HK-2 (cell line): ENCODE measurements at regions not wholly inside any gene's neighbourhood (a gene's known extent, or its start where the extent isn't known, plus 50 kb on each side); places are given as distances from the start of the nearest gene placed in this dataset.
"Not testable (repeated sequence)": the region's sequence is repeated elsewhere in the genome, so short reads cannot be mapped to it uniquely, and the experiment has no call there.

Source experiments
- DNase-seq: peaks from one replicate; pipeline ENCODE4 v3.0.0-alpha.2; 2018; ENCODE audit not compliant: unreplicated experiment

DNA sequence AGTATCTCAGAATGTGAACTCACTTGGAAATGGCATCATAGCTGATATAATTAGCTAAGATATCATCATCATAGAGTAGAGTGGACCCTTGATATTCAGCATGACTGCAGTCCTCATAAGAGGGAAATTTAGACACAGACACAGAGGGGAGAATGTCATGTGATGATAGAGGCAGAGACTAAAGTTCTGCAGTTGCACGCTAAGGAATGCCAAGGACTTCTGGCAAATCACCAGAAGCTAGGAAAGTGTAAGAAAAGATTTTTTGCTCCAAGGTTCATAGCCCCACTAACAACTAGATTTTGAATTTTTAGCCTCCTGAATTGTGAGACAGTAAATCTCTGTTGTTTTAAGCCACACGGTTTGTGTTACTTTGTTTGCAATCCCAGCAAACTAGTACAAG is 612.6 kb upstream of the ST8SIA4 start:
- DNase-seq, result no peak

DNA sequence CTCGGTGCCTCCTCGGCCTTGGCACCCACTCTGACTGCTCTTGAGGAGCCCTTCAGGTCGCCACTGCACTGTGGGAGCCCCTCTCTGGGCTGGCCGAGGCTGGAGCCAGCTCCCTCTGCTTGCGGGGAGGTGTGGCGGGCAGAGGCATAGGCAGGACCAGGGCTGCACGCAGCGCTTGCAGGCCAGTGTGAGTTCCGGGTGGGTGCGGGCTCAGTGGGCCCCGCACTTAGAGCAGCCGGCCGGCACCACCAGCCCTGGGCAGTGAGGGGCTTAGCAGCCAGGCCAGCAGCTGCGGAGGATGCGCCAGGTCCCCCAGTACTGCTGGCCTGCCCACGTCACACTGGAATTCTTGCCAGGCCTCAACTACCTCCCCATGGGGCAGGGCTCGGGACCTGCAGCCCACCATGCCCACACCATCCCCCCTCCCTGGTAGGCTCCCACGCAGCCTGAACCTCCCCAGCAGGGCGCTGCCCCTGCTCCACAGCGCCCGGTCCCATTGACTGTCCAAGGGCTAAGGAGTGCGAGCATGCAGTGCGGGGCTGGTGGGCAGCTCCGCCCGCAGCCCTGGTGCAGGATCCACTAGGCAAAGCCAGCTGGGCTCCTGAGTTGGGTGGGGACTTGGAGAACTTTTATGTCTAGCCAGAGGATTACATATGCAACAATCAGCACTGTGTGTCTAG is 602.9 kb upstream of the ST8SIA4 start:
- DNase-seq, result no peak

DNA sequence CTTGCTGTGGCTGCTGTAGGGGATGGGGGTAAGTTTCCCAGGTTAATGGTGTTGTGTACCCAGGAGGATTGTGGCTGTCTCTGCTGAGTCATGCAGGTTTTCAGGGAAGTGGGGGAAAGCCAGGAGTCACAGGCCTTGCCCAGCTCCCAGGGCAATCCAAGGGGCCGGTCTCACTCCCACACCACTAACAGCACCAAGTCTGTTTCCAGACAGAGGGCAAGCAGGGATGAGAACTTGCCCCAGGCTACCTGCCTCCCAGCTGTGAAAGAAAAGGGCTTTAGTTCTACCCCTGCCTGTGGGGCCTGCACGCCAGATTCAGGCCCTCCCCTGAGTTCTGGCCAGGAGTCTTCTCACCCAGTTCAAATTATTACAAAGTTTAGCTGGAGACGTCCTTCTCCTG is 579.8 kb upstream of the ST8SIA4 start:
- DNase-seq, result peak; percentile 5

DNA sequence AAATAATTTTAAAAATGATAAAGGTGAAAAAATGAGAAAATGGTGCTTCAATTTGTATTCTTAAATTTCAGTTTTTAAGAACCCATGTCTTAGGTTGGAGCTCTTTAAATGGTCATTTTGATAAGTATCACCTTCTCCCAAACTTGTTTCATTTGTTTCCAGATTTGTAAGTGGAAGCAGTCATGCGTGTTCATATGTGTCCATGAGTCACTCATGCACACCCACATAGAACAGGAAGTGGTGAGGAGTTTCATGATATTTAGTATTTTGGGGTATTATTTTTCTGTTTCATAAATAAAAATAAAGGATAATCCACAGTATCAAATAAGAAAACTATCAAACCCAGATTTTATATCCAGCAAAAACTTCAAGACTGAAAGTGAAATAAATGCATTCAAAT is 570.4 kb upstream of the ST8SIA4 start:
- no peak for DNase-seq

DNA sequence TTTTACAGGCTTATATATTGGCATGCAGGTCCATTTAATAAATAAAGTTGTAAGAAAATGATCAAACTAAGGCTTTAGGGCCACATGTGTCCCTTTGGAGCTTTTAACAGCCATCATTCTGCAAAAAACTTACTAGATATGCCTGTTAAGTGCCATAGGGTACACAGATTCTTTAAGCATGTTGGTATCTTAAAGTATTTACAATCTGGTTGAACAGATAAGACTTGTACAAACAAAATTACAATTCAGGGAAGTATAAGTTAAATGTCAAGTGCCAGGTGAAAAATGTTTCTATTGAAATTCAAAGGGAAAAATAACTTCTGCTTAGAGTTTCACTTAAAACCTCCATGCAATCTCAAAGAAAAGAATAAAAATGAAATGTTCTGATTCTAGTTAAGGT is 558.4 kb upstream of the ST8SIA4 start:
- DNase-seq, result no peak

DNA sequence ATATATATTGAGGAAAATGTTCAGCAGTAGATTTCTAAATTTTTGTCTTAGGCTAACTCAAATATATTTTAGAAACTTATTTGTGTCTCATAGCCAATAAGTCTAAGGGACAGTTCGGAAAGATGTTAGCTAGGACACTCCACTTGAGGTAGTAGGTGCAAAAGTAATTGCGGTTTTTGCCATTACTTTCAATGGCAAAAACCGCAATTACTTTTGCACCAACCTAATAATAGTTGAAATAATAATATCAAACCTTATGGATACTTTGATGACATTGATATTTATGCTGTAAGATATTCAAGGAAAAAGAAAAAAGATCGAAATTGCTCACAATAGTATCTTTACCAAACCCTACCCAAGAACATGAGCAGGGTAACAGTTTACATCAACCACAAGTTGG is 555.5 kb upstream of the ST8SIA4 start:
- no peak for DNase-seq

DNA sequence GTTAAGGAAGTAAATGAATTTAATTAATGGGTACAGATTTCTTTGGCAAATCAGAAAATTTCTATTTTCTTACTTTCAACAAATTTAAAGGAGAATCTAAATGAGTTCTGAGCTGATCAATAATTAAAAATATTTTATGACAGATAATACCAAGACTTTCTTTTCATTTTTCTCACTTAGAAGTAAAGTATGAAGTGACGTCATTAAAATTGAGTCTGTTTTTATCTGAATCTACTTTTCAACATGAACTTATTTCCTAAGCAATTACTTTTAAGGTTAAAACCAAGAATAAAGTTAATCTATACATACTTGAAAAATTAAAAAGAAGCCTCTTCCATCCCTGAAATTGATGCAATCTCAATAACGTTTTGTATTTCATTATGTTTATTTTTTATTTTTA is 552.8 kb upstream of the ST8SIA4 start:
- DNase-seq, result no peak

DNA sequence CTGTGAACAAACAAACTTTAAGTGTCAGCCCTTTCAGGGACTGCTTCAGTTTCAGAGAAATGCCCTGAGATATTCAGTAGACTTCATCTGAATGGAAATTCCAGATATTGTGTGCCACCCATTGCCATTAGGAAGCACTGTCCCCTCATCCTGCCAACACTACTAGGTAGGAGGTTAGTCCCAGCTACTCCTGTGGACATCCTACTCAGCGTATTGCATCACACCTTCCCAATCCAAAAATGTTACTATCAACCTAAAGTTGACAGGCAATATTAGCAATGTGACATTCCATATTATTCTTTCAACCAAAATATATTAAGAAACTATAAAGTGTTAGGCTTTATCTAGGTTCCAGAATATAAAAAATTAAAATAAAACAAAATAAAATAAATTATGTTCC is 552.0 kb upstream of the ST8SIA4 start:
- no peak for DNase-seq

DNA sequence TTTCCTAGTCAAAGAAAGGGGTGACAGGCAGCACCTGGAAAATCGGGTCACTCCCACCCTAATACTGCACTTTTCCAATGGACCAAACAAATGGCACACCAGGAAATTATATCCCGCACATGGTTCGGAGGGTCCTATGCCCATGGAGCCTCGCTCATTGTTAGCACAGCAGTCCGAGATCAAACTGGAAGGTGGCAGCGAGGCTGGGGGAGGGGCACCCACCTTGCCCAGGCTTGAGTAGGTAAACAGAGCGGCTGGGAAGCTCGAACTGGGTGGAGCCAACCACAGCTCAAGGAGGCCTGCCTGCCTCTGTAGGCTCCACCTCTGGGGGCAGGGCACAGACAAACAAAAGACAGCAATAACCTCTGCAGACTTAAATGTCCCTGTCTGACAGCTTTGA is 539.2 kb upstream of the ST8SIA4 start:
- DNase-seq, result not testable (repeated sequence)

DNA sequence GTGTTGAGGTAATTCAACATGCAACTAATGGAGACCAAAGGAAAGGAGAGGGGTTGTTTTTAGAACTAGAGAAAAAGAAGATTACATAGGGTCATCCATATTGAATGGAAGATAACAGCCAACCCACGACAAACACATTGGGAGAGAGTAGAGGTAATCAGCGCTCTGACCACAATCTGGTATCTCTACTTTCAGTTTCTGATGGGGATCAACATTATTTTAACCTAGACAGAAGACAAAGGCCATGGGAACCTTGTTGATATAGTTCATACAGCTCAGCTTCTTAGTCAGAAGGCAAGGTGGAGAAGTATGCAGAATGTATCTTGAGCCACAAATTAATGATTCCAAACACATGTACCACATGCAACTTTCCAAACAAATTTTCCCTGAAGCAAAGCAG is 537.1 kb upstream of the ST8SIA4 start:
- DNase-seq, result no peak

DNA sequence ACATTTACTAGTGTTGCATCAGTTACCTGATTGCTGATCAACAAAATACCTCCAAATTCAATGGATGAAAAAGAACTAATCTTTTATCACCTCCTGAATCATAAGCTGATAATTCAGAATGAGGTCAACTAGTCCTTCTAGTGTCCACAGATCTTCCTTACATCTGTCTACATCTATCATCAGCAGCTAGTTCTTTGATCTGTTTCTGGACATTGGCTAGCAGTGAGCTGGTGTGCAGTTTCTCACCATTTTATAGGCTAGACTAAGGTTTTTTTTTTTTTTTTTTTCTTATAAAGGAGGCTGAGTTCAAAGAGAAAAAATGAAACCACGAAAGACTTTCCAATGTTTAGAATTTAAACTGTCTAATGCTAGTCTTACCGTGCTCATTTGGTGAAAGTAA is 534.3 kb upstream of the ST8SIA4 start:
- no peak for DNase-seq

DNA sequence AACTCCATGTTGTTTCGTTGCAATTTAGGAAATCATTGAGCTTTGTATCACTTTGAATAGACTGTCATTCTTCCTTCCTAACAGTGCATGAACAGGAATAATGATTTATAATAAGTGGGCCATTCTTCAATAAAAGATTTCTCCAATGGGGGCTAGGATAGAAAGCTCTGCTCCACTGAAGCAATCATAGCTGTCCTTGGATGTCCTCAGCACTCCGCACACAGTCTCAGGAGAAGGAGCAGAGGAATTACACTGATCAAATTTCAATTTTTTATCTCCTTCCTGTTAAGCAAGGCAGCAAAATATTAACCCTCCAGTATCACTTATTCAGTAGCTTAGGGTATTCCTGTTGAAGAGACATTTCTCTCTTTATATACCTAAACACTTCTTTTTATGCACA is 532.7 kb upstream of the ST8SIA4 start:
- no peak for DNase-seq

DNA sequence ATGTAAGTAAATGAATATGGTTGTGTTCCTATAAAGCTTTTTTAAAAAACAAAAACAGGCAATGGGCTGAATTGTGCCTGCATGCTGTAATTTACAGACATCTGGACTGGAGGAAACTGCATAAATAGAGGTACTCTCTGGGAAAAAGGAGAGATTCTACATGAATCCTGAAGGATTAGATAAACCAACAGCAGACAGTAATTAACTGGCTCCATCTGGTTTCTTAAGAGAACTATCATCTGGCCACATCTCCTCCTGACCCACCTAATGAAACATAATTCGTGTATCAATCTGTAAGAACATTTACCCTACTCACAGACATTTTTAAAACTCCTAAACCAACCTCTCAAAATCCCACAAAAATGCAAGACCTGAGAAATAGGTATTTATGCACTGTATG is 528.1 kb upstream of the ST8SIA4 start:
- no peak for DNase-seq

DNA sequence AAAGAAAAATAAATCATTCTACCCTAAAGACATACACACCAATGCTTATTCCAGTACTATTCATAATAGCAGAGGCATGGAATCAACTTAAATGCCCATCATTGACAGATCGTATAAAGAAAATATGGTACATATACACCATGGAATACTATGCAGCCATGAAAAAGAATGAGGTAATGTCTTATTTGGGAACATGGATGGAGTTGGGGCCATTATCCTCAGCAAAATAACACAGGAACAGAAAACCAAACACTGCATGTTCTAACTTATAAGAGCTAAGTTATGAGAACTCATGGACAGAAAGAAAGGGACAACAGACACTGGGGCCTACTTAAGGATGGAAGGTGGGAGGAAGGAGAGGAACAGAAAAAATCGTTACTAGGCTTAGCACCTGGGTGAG is 527.5 kb upstream of the ST8SIA4 start:
- no peak for DNase-seq

DNA sequence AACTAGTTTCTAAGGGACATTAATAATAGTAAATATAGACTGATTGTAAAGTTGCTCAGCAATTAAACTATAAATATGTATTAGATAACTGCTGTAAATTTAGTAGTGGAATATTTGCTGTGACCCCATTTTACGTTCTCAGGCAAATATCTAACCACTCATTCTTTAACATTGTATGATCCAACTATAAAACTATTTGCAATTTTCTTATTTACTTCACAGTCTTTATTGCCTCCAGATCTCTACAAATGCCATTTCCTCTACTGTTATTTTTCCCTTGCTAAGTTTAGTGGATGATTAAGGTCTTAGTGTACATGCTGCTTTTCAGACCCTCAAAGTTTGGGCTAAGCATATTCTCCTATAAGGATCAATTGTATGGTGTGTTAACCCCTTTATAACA is 526.2 kb upstream of the ST8SIA4 start:
- DNase-seq, result no peak

DNA sequence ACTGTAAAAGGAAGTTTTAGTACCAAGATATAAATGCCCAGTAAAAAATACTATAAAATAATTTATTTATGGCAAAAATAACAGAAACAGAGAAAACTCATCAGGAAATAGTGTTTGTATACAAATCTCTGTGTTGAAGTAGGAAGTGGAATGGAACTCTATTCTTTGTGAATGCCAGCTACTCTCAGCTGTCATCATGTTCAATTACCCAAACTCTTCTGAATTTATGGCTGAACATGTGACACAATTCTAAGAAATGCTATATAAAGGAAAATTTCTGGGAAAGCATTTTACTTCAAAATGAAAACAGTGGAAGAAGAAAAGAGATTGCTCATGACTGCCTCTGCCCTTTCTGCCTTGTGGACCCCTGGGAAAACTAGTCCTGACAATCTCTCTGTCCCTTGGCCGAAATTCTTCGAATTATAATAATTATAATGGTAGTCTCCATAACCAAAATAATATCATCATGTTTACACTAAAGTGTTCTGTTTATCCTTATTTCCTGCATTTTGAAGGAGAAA is 522.3 kb upstream of the ST8SIA4 start:
- DNase-seq, result no peak

DNA sequence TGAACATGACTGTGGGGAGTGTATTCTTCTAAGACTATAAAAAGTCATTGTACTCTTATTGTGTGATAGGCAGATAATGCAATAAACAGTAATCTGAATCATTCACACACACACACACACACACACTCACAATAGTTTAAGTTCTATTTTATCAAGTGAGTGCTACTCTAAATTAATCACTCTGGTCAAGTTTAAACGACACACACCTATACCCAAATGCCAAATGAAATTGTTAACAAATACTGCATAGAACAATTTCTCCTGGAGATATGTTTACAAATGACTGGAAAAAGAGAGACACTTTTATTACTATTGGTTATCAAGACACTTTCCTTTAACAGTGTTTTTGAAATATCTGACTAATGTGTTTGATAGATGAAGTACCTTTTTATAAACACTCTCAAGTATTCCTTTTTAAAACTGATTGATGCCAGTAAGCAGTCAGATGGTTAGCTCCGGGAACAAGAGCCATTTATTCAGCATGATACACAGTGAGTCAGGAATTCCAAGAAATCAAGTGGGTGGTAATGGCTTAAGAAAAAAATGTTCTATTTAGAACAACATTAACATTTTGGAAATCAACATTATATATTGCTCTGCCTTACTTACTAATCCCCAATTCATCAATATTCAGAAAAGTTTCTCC is 521.6 kb upstream of the ST8SIA4 start:
- no peak for DNase-seq

DNA sequence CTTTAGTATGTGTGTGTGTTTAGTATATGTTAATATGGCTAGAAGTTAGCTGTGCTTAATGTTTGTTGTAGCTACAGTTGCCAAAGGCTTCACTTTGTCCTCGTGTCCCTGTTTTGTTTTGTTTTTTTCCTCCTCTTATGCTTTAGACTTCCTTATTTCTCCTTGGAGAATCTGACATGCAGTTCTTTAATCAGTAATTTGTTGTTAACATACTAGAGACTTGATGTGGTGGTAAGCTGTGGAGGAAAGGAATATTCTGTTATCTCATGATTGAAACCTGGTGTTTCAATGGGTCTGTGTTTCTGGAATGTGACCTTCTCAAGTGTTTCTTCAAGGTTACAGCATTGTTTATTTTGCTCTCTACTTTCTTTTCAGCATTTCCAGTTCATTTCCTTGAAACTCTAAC is 515.6 kb upstream of the ST8SIA4 start:
- DNase-seq, result no peak

DNA sequence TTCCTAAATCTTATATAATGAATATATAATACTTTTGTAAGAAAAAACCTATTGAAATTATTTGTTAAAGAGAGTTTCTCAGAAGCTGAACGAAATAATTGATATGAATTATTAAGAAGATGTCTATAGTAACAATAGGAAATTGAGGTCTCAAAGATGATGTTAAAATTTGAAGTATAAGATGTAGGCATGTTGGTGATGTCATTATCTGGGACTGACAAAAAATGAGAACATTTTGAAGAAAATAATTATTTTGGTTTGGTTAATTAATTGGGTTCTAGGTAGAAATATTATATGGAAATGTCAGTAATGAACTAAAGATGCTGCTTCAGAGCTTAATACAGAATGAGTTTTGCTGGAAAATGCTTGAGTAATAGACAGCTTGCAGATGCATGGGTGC is 501.4 kb upstream of the ST8SIA4 start:
- DNase-seq, result no peak

DNA sequence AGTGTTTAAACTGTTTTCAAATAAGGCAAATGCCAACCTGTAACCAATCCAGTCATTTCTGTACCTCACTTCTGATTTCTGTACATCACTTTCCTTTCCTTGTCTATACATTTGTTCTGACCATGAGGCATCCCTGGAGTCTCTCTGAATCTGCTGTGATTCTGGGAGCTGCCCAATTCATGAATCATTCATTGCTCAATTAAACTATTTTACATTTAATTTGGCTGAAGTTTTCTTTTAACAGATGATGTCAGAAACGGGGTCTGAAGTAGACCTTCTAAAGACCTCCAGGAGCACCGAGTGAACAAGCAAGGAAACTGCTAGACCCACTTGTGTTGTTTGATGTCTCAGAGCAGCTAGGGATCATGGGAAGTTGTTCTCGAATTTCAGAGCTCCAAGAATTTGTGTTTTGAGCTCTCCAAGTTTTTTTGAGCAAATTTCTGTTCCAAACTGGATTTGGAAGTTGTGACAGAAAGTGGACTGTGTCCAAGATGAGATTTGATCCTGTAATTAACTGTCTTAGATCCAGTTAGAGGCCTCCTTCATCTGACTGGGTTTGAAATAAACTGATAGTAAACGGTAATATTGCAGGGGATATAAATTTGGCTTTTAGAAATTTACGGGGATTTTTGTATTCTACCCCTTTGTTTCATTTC is 490.8 kb upstream of the ST8SIA4 start:
- DNase-seq, result no peak

DNA sequence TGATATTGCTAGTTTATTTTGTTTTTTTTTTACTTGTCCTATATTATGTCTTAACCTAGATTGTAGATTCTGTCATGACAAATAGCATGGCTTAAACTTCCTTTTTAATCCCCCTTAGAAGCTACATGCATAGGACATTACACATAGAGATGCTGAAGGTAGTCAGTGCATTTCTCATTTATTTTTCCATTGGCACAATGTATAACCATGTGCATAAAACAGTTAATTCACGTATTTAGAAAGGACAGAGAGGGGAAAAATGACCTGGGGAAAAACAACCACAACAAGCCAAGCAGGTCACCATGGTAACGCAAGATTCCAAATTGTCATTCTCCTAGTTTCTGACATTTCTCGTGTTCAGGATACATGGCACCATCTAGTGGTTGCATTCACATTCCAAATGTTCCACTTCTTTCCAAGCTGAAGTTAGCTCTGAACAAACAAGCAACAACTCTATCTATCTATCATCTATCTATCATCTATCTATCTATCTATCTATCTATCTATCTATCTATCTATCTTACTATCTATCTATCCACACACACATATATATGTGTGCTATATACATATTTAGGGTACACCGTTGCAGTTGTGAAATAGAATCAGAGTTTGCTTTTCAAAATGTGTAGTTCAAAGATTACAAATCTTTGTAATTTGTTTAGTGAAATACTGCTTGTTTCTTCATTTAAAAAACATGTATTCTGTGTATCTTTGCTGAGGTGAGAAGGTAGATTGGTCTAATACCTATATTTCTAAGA is 487.2 kb upstream of the ST8SIA4 start:
- DNase-seq, result no peak

DNA sequence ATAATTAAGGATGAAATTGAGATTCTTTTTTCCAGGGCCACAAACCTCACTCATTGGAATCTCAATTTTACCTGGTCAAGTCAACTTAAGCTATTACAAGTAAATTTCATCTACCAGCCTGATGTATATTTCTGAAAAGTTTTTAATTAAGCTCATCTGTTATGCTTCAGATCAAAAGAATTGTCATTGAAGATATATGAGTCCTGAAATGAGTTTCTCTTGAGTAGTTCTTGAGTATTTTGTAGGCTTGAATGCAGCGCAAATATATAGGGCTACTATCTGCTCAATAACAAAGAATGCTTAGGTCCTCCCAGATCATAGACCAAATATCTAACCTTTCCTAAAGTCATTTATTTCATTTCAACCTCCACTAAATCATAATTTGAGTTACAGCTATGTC is 482.2 kb upstream of the ST8SIA4 start:
- DNase-seq, result no peak

DNA sequence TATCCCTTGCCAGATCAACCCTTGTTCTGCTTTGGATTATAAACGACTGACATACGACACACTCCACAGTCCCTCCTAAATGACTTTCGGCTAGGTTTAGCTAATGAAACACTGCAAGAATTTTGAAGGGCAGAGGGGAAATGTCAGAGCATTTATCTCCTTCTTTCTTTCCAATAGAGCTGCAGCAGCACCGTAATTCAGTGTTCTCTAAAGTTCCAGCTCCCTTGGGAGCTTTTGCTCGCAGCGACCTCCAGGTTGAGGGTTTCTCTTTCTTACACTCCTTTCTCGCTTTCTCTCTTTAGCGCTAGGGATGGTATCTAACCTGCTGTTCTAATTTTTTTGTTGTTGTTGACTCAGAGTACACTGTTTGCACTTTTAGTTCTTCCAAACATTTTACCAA is 467.1 kb upstream of the ST8SIA4 start:
- DNase-seq, result no peak
